HCT116 (cell line): ENCODE measurements at regions not wholly inside any gene's neighbourhood (a gene's known extent, or its start where the extent isn't known, plus 50 kb on each side); places are given as distances from the start of the nearest gene placed in this dataset.

Experiments
- CEBPB ChIP-seq: IDR thresholded peaks from 2 replicates; pipeline ENCODE4 v1.6.1; 2012; ENCODE audit warnings: low read depth
- CTCF ChIP-seq, 3 experiments: fragments of 200-600 bp in 1 of 3; sonication (generic) in 1 of 3; IDR thresholded peaks in 2 of 3; conservative IDR thresholded peaks in 1 of 3; 2 replicates each; pipeline ENCODE4 v1.5.1; 2012 to 2017; ENCODE audit warnings: low read depth in 2 of 3, low read length in 2 of 3, antibody characterized with exemption in 1 of 3, borderline replicate concordance in 1 of 3, control low read depth in 1 of 3, mild to moderate bottlenecking in 1 of 3, mixed read lengths in 1 of 3, mixed run types in 1 of 3, moderate library complexity in 1 of 3; ENCODE audit not compliant: insufficient read depth in 1 of 3
- EGR1 ChIP-seq: IDR thresholded peaks from 2 replicates; pipeline ENCODE4 v1.6.1; 2012; ENCODE audit warnings: low read depth
- EZH2 ChIP-seq: fragments of 200-600 bp; sonication (generic); IDR thresholded peaks from 2 replicates; pipeline ENCODE4 v1.6.1; 2017; ENCODE audit warnings: antibody characterized with exemption, mixed run types
- EZH2phosphoT487 ChIP-seq: fragments of 200-600 bp; IDR thresholded peaks from 2 replicates; pipeline ENCODE4 v1.6.1; 2018; ENCODE audit warnings: antibody characterized with exemption, borderline replicate concordance
- JUND ChIP-seq: IDR thresholded peaks from 2 replicates; pipeline ENCODE4 v1.6.1; 2012
- POLR2A ChIP-seq: IDR thresholded peaks from 2 replicates; pipeline ENCODE4 v1.7.0; 2011; ENCODE audit warnings: borderline replicate concordance; ENCODE audit not compliant: insufficient read depth, insufficient read length; ENCODE audit errors: extremely low read depth
- POLR2AphosphoS5 ChIP-seq: IDR thresholded peaks from 2 replicates; pipeline ENCODE4 v1.6.1; 2011; ENCODE audit warnings: mild to moderate bottlenecking, low read depth, low read length, moderate library complexity
- REST ChIP-seq: IDR thresholded peaks from 2 replicates; pipeline ENCODE4 v1.6.1; 2012; ENCODE audit warnings: low read depth
- YY1 ChIP-seq: IDR thresholded peaks from 2 replicates; pipeline ENCODE4 v1.6.1; 2011; ENCODE audit warnings: low read length, low read depth, moderate library complexity, mild to moderate bottlenecking; ENCODE audit not compliant: insufficient replicate concordance; ENCODE audit errors: extremely low read depth
- ZNF274 ChIP-seq: fragments of 200-500 bp; sonication (Bioruptor generic); IDR thresholded peaks from 2 replicates; pipeline ENCODE4 v1.6.1; 2014; ENCODE audit warnings: mild to moderate bottlenecking, low read depth, low read length, inconsistent platforms

GRCh38 chr5:144873076-144873475 is 702.4 kb downstream of the KCTD16 start:
- TF ChIP-seq POLR2AphosphoS5 (no peak), CTCF (IDR thresholded peaks at IDR 0.05 in 2 of 3, conservative IDR thresholded peaks at IDR 0.05 in 1 of 3; ENCODE audit: borderline replicate concordance in 1 of 3, insufficient read depth in 1 of 3, low read depth in 2 of 3, low read length in 2 of 3) (no peak), POLR2A (no peak), JUND (no peak), ZNF274 (no peak), YY1 (no peak), EZH2 (no peak), EGR1 (no peak), EZH2phosphoT487 (no peak), CEBPB (no peak), REST (no peak)
